ENCODE measurements at regions not wholly inside any gene's neighbourhood (a gene's known extent, or its start where the extent isn't known, plus 50 kb on each side); places are given as distances from the start of the nearest gene placed in this dataset.

- no peak for DNase-seq (ENCODE audit: low read depth)
- ChIA-PET CTCF (no interaction called here), POLR2A (no interaction called here)
- Histone ChIP-seq H3K4me3 (ENCODE audit: low read depth, low read length) (no peak overlapping the region), H3K36me3 (ENCODE audit: control insufficient read depth, insufficient read depth, low read length) (no peaks in the 10 kb centered on the region; the same call in 1 of the 2 replicates), H3K27me3 (ENCODE audit: control insufficient read depth, insufficient read depth, low read length) (no peaks in the 10 kb centered on the region)
- TF ChIP-seq, protein P1, sequence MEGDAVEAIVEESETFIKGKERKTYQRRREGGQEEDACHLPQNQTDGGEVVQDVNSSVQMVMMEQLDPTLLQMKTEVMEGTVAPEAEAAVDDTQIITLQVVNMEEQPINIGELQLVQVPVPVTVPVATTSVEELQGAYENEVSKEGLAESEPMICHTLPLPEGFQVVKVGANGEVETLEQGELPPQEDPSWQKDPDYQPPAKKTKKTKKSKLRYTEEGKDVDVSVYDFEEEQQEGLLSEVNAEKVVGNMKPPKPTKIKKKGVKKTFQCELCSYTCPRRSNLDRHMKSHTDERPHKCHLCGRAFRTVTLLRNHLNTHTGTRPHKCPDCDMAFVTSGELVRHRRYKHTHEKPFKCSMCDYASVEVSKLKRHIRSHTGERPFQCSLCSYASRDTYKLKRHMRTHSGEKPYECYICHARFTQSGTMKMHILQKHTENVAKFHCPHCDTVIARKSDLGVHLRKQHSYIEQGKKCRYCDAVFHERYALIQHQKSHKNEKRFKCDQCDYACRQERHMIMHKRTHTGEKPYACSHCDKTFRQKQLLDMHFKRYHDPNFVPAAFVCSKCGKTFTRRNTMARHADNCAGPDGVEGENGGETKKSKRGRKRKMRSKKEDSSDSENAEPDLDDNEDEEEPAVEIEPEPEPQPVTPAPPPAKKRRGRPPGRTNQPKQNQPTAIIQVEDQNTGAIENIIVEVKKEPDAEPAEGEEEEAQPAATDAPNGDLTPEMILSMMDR (IDR thresholded peaks at IDR 0.05; ENCODE audit: insufficient read depth, low read depth, low read length), result no peak
These were observed 108.0 kb upstream of the CDH13 start for GRCh38 chr16:82518811-82519210.

- POLR2A ChIA-PET, result no interaction called here
- H3K27me3 ChIP-seq (ENCODE audit: control insufficient read depth, insufficient read depth, low read length), result no peaks in the 10 kb centered on the region
- TF ChIP-seq, protein P1 (IDR thresholded peaks at IDR 0.05; ENCODE audit: insufficient read depth, low read depth, low read length), result no peak
- no peaks in the 10 kb centered on the region for H3K36me3 ChIP-seq (ENCODE audit: control insufficient read depth, insufficient read depth, low read length)
- no peak for DNase-seq (ENCODE audit: low read depth)
- H3K4me3 ChIP-seq (ENCODE audit: low read depth, low read length), result no peak overlapping the region
- CTCF ChIA-PET, result no interaction called here
These were observed 112.5 kb upstream of the CDH13 start for GRCh38 chr16:82514262-82514661.

DNA sequence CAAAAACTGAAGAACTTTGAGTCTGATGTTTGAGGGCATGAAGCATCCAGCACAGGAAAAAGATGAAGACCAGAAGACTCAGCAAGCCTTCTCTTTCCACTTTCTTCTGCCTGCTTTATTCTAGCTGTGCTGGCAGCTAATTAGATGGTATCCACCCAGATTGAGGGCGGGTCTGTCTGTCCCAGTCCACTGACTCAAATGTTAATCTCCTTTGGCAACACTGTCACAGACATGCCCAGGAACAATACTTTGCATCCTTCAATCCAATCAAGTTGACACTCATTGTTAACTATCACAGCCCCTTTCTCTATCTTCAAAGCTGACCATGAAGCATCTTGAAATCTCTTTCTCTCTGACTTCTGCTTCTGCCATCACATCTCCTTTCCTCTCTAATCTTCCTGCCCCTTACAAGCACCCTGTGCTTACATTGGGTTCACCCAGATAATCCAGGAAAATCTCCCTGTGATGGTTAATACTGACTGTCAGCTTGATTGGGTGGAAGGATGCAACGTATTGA lies 115.9 kb upstream of the CDH13 start:
- Histone ChIP-seq H3K36me3 (ENCODE audit: control insufficient read depth, insufficient read depth, low read length) (no peaks in the 10 kb centered on the region), H3K4me3 (ENCODE audit: low read depth, low read length) (no peak overlapping the region), H3K27me3 (ENCODE audit: control insufficient read depth, insufficient read depth, low read length) (no peaks in the 10 kb centered on the region)
- TF ChIP-seq, protein P1 (IDR thresholded peaks at IDR 0.05; ENCODE audit: insufficient read depth, low read depth, low read length), result no peak
- CTCF ChIA-PET, result interaction anchor here (0.9 kb wide), 1 partner anchor 49 kb away, joined by 3 read pairs; no protein-coding TSS in a partner anchor
- POLR2A ChIA-PET, result no interaction called here
- DNase-seq (ENCODE audit: low read depth), result no peak

DNA sequence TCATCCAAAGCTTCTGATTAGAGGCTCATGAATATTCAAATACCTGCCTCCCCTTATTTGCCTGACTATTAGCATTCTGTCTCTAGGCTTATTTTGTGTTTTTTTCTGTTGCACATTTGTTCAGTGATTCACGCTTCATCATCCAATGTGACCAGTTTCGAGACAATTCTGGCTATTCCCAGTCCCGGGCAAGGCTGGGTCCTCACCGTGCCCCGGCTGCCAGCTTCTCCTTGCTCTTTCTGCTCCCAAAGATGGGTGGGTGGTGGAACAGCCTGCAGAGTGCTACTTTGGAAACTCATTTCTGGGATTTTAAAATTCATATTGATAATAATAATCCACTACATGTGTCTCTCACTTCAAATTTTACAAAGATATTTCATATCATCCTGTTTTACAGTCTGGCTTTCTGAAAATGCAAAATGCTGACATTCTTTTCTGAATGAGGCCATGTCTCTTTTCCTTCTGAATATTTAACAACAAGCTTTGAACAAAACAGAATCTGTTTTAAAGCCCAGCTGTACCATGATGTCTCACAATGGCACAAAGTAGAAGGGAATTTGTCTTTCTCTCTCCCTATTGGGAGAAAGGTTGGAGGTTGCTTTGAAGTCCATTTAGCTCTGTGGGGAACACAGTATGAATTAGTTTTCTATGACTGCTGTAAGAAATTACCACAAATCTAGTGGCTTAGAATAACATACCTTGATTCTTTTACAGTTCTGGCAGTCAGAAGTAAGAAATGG lies 116.9 kb upstream of the CDH13 start:
- no peak for DNase-seq (ENCODE audit: low read depth)
- ChIA-PET CTCF (interaction anchor here (0.9 to 1.8 kb wide), 2 partner anchors 12 to 16 kb away, joined by 3 to 4 read pairs; no protein-coding TSS in a partner anchor), POLR2A (no interaction called here)
- TF ChIP-seq, protein P1 (IDR thresholded peaks at IDR 0.05; ENCODE audit: insufficient read depth, low read depth, low read length), result no peak
- Histone ChIP-seq H3K36me3 (ENCODE audit: control insufficient read depth, insufficient read depth, low read length) (no peaks in the 10 kb centered on the region), H3K27me3 (ENCODE audit: control insufficient read depth, insufficient read depth, low read length) (no peaks in the 10 kb centered on the region), H3K4me3 (ENCODE audit: low read depth, low read length) (no peak overlapping the region)

DNA sequence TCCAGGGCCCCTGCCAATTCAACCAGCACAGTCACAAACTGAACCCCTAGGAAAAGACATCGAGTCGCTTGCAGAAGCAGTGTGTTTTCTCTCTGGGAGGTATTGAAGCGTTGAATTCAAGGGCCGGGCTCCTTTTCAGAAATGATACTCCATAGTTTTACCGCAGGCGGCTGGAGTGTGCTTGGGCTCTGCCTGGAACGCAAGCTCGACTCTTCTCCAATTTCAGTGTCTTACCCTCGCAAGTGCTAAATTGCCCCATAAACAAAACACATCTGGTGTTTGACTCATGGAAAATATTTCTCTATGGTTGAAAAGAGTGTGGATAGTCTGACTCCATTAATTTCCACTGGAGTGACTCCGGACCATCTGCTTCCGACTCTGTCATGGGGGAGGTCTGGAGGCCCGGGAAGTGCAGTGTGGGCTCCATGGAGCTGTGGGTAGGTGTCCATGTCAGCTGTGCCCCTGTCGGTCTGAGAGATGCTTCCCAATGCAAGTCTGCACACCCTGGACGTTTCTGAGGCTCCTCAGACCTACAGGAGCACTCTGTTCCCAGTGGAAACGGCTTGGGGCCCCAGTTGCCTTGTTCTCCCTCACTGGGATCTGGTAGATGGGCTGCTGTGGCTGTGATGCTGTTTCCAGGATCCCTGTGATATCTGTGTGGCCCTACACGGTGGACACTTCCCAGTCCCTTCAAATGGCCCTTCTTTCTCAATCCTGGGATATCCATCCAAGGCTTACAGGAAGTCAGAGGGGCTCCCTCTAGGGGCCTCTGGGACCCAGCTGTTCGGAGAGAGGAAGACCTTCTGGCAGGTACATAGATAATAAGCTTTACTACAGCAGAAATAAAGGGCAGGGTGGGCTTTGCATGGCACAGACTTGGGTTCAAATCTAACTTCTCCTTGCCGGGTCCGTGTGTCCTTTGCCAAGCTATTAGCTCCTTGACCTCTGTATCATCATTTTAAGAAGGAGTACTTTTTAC lies 119.8 kb upstream of the CDH13 start:
- Histone ChIP-seq H3K27me3 (ENCODE audit: control insufficient read depth, insufficient read depth, low read length) (no peaks in the 10 kb centered on the region), H3K4me3 (ENCODE audit: low read depth, low read length) (no peak overlapping the region), H3K36me3 (ENCODE audit: control insufficient read depth, insufficient read depth, low read length) (no peaks in the 10 kb centered on the region)
- ChIA-PET CTCF (no interaction called here), POLR2A (no interaction called here)
- TF ChIP-seq, protein P1 (IDR thresholded peaks at IDR 0.05; ENCODE audit: insufficient read depth, low read depth, low read length), result no peak
- no peak for DNase-seq (ENCODE audit: low read depth)

All from BJ (cell line).